Jurkat, Clone E6-1 (cell line): ENCODE measurements at regions not wholly inside any gene's neighbourhood (a gene's known extent, or its start where the extent isn't known, plus 50 kb on each side); places are given as distances from the start of the nearest gene placed in this dataset.

Source experiments
- DNase-seq: peaks from one replicate; pipeline ENCODE4 v3.0.0-alpha.2; 2011; ENCODE audit warnings: low read depth, low spot score
- H3K4me3 ChIP-seq: 2 replicates; pipeline ENCODE4 v1.5.1; 2011; ENCODE audit warnings: mild to moderate bottlenecking, low read length, control low read depth, moderate library complexity

DNA sequence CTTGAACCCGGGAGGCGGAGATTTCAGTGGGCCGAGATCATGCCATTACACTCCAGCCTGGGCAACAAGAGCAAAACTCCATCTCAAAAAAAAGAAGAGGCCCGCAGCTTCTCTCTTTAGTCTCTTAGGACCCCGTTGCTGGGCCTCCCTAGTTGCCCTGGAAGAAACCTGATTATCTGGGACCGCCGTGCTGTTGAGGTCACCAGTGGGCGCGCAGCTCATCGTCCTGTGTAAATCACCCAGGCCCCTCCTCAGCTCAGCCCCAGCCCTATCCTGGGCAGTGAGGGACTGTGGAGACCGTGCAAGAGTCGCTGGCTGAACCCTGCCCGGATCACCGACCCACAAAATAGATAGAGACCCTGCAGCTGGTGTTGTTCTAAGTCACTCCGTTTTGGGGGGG lies 85.0 kb downstream of the UNCX start:
- no peak for DNase-seq
- no peak overlapping the region for H3K4me3 ChIP-seq

DNA sequence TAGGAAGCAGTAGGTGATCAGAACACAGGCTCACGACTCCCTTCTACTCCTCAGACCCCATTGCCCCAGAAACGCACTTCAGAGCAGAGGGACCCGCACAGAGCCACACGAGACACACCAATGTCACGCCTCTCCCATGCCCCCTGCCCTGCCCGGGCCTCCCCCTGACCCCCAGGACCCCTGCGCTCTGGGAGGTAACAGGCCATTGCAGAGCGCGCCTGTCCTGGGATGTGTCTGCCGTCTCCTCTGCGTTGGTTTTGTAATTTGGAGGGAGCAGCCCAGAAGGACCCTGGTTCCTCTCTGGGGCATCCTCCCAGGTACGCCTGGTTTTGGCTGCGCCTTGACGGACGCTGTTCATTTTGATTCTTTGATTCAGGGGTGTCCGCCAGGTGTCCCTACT lies 85.4 kb downstream of the UNCX start:
- no peak overlapping the region for H3K4me3 ChIP-seq

DNA sequence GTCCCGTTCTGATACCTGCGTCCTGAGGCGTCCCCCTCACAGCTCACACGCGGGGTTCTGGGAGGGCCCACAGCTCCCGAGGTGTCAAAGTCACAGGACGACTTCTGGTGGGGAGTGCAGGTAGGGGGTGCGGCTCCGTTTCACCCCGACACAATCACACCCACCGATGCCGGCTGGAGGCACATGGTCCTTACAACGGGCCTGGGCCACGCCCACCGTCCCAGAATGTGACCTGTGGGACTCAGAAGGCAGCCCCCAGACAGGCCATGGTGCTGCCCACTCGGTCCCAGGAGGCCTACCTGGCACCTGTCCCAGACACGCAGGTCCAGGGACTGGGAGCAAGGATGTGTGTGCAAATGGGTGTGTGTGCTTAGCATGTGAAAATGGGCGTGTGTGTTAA lies 86.0 kb downstream of the UNCX start:
- DNase-seq: no peak

More for the DNA sequence above, 85.4 kb downstream of the UNCX start:
- DNase-seq: no peak

DNA sequence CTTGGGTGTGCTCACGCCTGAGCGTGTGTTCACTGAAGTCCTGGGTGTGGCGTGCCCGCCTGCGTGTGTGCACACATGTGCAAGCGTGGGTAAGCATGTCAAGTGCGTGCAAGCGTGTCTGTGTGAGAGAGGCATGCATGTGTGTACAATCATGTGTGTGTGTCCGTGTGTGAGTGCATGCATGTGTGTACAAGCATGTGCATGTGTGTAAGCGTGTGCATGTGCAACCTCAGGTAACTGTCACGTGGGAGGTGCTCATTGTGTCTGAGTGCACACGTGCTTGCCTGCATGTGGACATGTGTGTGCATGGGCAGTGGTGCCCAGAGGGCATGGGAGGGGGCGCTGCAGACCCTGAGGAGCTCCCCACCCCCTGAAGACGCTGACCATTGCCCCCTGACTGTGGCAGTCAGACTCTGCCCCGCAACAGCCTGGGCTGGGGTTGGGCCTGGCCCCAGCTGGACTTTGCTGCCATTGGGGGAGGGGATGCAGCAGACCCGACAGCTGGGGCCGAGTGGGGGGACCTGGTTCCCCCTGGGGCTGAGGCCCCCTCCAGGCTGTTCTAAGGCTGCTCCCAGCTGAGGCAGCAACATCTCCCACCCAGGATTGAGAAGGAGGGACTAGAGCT lies 88.1 kb downstream of the UNCX start:
- H3K4me3 ChIP-seq: no peak overlapping the region

More for the DNA sequence above, 86.0 kb downstream of the UNCX start:
- H3K4me3 ChIP-seq: no peak overlapping the region

DNA sequence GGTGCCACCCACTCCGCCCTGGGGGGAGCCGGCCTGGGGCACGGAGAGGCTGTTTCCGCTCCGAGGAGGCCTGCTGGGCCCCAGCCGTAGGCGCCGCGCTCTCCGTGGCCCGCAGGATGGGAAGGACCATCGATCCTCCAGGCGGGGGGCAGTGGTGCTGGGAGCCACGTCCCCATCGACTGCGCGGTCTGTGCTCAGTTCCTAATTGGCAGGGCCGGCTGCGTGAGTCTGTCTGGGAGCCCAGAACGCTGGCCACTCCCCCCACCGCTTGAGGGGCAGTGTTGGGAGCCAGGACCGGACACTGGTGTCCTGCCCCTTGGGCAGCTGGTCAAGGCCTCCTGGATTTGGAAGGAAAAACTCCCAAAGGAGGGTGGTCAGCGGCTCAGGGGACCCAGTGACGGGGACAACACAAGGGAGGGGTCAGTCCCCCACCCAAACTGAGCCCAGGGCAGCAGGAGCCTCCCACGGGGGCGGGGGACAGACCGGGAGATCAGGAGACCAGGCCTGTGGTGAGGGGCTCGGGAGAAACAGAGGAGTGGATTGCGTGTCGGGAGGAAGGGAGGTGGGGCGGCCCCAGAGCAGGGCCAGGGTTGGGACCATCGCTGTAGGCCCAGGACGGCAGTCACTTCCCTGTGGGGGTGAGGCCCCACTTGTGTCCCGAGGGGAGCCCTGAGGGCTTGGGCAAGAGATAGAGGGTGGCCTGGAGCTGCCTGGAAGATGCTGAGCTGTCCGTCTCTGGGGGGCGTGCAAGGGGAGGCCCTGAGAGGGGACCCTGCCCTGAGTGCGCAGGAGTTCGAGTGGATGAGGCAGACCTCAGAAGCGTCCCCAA lies 89.0 kb downstream of the UNCX start:
- no peak overlapping the region for H3K4me3 ChIP-seq
- DNase-seq: no peak

More for the DNA sequence above, 88.1 kb downstream of the UNCX start:
- DNase-seq: no peak

DNA sequence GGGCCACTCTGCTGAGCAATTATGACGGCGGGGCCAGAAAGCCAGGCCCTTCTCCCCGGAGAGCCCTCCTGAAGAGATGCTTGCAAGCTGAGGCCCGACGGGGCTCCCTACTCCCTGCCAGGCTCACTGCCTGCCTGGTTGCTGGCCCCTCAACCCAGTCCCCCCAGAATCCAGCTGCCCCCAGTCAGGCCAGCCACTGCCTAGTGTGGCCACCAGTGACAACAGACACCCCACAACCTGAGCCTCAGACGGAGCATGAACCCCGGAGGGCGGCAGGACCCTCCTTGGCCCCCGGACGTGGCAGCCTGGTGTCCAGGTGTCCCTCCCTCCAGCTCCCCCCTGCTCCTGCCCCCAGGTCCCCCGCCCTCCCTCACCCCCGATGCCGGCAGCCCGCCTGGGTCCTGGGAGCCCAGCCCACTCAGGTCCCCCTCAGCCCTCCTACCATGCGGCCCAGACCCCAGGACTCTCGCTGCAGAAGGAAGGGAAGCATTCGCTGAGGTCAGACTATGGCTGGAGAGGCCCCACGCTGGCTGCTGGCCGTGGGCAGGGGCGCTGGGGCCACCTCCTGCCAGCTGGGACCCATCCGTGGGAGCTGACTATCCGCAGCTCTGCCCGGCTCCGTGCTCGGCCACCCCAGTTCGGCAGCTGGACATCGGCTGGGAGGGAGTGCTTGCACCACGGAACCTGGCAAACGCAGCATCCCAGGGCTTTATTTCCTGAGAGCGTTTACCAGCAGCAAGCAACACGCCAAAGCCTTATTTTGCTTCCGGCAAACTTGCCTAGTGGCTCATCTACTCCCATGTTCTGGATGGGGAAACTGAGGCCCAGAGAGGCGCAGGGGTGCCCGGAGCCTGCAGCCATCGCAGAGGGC lies 89.8 kb downstream of the UNCX start:
- no peak for DNase-seq
- H3K4me3 ChIP-seq: no peak overlapping the region

DNA sequence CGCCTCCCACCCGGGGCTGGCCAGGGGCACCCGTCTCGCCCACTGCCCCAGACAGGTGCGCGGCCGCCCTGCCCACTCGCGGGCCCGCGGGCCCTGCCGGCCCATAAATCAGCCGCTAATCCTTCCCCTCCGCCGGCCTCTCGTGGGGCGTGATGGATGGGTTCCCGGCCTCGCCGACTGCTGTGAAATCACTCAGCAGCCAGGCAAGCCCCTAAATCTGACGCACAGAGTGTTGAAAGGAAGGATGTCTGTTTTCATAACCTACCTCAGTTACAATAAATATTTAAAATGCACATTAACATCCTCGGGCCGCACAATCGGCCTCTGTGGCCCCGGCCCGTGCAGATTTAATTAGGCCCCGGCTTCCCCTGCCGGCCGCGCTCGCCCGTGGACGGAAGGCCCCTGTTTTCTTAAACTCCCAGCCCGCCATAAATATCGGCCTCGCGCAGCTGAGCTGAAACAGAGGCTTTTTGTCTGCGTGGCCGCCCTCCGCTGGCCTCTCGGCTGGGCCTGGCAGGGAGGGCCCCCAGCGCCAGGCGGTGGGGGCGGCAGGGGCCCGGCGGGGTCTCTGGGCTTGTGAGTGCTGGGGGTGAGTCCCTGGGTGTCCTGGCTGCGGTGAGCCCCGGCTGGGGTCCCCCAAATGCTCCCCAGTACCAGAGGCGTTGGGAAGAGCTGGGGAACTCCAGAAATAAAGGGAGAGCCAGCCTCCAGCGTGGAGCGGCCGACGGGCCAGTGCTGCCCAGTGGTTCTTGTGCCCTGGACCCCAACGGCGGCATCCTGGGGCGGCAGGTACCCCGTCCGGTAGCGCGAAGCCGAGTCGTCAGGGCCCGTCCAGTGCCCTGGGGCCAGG lies 90.7 kb downstream of the UNCX start:
- H3K4me3 ChIP-seq: no peak overlapping the region
- no peak for DNase-seq

DNA sequence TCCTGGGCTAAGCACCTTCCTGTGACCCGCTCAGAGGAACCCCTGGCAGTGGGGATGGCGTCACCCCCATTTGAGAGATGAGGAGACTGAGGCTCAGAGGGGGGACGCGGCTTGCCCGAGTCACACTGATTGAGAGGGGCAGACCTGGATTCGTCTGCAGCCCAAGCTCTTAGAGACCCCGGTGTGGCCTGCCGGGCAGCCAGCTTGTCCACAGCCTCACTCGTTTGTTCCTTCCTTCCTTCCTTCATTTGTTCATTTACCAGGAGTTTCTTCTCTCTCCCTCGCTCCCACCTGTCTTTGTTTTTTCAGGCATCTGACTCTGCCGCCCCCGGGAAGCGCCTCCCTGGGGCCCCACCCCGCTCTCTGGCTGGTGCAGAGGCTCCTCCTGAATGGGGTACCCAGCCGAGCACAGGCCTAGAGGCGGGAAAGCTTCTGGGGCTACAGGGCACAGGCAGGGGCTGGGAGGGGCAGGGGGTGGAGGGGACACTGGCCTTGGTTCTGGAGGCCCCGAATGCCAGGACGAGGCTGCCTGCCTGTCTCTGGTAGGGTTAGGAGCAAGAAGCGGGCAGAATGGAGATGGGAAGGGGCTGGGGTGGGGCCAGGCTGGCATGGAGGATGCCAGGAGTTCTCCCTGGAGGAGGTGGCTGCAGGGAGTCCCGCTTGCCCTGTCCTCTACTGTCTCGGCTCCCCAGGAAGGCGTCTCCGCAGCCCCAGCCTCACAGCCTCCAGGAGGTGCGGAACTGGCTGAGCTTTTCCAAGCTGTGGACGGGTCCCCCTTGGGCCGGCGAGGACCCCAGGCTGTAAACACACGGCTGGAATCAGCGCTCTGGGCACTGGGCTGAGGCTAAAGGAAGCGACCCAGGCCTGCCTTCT lies 91.6 kb downstream of the UNCX start:
- no peak overlapping the region for H3K4me3 ChIP-seq
- DNase-seq: no peak

DNA sequence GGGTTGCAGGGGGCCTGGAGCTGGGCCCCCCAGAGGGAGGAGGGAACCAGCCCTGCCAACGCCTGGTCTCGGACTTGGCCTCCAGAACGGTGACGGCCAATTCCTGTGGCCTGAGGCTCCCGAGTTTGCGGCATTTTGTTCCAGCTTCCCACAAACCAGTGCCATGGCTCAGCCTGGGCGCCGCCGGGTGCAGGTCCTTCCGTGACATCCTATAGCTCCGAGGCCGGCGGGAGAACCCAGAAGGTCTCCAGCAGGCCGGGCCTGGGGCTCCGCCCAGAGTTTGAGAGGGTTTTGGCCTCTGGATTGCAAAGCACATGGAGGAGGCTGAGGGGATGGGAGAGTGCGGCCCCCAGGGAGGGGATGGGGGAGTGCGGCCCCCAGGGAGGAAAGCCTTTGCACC lies 92.6 kb downstream of the UNCX start:
- no peak for DNase-seq

DNA sequence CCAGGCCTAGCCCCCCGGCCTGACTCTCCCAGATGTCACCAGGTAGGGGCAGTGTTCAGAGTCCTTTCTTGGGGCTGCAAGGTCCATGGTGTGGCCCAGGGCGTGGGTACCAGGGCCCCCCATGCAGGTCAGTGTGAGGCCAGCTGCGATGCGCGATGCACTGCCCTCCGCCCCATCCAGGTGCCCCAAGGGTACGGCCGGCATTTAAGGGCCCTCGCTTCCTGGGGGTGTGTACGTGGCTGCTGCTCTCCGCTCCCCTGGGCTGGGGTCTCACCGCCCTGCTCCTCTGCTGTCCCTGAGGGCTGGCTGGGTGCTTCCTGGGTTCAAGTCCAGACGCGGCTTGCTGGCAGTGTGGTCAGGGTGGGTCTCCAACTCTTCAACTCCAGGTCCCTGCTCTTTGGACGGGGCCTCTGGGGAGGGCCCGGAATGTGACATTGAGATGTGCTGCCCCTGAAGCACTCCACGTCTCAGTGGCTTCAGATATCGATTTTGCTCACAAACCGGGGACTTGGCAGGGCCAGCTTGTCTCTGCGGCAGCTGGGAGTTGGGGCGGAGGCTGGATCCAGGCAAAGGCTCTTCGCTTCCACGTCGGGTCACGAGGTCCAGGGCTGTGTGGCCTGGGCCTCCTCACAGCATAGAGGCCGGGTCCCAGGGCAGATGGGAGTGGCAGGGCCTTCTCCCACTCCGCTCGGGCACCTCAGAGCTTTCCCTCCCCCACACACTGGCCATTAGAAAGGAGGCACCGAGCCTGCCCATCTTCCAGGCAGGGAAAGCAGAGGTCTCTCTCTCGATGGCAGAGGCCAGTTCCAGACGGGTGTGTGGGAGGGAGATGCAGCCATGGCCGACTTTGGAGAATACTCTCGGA lies 93.2 kb downstream of the UNCX start:
- no peak for DNase-seq
- H3K4me3 ChIP-seq: no peak overlapping the region

More for the DNA sequence above, 92.6 kb downstream of the UNCX start:
- no peak overlapping the region for H3K4me3 ChIP-seq

DNA sequence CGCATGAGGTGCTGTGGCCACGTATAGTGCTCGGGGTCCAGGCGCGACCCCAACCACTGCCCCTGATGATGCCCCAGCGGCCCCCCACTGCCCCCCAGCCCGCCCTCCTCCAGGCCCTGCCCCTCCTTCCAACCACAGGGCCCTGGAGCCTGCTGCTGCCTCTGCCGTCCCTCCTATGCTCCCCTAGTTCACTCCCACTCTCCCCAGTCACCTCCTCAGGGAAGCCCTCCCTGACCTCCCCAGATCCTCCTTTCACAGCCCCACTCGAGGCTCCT lies 93.8 kb downstream of the UNCX start:
- DNase-seq: no peak
- no peak overlapping the region for H3K4me3 ChIP-seq

DNA sequence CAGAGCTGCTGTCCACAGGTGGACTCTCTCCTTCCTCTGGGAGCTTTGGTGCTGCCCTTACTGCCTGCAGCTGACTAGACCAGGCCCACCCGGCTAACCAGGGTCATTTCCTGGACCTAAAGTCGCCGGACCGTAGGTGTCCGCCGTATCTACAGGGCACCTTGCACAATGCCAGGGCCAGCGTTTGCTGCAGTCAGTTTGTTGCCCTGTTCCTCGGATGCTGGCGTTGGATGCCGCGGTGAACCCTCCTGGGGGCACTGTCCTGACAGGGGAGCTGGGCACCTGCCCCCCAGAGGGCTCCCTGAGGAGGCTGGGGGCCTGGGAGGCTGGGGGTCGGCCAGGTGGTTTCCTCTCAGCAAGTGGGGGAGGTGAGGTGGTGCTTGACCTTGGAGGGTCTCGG lies 96.6 kb downstream of the UNCX start:
- no peak overlapping the region for H3K4me3 ChIP-seq
- no peak for DNase-seq

DNA sequence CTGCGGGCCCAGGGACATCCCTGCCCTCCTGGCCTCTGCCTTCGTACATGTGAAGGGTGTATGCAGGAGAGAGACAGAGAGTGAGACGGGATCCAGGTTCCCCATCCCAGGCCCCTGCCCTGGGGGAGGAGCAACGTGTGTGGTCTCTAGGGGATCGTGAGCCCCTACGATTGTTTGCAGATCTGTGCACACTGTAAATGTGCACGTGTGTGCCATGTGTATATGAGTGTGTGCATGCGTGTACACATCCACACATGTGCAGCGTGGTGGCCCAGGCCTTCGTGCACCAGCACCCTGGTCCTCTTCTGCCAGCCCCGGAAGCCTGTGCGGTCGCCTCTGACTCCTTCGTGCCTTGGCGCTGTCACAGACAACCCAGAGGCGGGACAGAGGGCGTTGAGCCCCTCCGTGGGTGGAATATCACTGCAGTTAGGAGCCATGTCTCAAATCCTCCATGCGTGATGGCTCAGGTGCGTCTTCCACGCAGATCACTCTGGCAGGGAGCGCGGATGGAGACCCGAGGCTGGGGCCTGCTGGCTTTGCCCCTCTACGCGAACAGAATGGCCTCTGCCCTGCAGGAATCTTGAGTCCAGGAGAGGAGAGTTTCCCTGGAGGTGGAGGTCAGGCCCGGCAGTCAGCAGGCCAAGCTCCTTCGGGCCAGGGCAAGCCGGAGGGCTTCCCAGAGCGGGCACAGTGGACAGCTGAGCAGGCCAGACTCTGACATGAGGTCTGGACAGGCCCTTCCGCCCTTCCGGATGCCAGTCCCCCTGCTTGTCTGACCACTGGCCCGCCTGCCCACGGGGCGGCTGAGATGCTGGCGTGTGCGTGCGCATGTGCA lies 97.5 kb downstream of the UNCX start:
- H3K4me3 ChIP-seq: no peak overlapping the region
- DNase-seq: no peak

DNA sequence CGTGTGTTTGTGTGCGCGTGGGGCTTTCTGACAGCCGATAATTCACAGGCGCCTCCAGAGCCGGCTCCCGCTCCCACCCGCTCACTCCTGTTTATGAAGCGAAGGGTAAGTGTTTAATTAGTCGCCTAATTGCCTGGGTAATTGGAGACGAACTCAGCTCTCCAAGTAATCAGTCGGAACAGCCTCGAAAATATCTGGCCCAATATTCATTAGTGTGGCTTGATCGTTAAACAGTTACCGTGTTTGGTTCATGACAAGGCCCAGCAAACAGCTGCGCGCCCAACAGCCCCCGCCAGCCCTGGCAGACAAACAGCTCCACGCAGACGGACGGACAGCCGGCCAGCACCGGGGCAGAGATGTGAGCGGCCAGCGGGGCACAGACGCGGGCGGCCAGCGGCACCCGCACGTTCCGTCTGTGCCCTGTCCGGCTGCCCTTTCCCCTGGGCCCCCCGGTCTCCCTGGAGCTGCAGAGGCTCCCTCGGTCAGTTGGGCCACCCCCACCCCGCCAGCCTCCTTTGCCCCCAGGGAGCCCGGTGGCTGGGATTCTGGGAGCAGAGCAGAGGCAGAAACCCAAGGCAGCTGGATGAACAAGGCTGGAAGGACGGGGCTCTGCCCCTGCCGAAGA lies 98.2 kb downstream of the UNCX start:
- no peak for DNase-seq
- H3K4me3 ChIP-seq: no peak overlapping the region

DNA sequence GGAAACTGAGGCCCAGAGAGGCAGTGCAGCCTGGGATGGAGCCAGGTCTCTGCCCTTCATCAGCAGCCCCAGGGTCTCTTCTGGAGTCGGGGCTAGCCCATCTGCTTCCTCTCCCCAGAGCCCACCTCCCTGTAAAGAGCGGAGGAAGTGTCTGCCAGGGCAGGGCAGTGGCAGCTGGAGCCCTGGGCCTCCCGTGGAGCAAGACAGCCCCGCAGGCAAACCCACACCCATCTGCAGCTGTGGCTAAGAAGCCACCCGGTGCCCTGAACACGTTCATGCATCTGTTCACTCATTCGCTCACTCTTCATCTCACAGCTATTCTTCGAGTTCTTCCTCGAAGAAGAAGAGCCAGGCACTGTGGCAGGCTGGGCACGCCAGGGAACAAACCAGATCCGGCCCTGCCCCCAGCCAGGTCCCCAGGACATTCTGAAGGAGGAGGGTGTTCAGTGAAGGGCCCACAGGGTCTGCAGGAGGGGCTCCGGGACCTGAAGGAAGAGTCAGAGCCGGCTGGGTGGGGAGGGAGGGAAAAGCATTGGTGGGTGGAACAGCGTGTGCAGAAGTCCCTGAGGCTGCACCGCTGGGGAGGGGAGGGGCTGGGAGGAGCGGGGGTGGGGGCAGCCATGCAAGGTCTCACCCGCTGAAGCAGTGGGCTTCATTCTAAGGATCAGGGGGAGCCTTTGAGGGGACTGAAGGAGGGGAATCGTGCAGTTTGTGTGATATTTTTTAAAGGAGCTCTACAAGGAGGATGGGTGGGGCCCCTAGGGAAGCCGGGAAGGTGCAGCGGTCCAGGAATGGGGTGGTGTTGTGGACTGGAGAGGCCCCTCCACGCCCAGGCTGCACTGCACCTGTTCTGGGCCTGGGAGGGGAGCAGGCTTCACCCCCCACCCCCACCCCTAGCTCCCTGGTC lies 99.1 kb downstream of the UNCX start:
- peak; percentile 72 for DNase-seq
- H3K4me3 ChIP-seq: no peak overlapping the region
